Fibroblast of mammary gland (primary cell): ENCODE measurements at regions not wholly inside any gene's neighbourhood (a gene's known extent, or its start where the extent isn't known, plus 50 kb on each side); places are given as distances from the start of the nearest gene placed in this dataset.

ENCODE experiments used
- DNase-seq: peaks from one replicate; pipeline ENCODE4 v3.0.0-alpha.2; 2010; ENCODE audit warnings: low read depth
- H3K4me3 ChIP-seq: 2 replicates; pipeline ENCODE4 v1.5.1; 2011; ENCODE audit warnings: low read depth, mild to moderate bottlenecking, low read length, moderate library complexity; ENCODE audit not compliant: control insufficient read depth
- TF ChIP-seq, protein P1 (sequence below): conservative IDR thresholded peaks from 2 replicates; pipeline ENCODE4 v1.5.1; 2011; ENCODE audit warnings: low read depth, low read length, inconsistent platforms; ENCODE audit not compliant: control insufficient read depth, insufficient read depth

DNA sequence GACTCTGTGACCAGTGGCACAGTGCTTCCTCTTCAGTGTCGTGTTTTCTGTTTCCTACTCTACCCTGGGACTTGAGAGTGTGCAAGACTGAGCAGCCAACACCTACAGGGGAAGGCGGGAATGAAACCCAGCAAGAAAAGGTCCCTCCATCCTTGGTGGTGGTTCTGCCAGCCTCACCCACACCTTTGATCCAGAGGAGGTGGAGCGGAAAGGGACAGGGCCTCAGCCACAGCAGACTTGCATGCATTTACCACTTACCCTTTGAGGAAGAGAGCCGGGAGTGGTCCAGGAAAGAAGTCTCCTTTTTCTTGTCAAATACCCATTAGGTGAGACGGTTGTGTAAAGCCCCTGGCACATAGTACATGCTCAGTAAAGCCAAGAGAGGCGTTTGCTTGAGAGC is 164.8 kb upstream of the ZNF536 start:
- H3K4me3 ChIP-seq: no peak overlapping the region
- no peak for DNase-seq
- TF ChIP-seq, protein P1, sequence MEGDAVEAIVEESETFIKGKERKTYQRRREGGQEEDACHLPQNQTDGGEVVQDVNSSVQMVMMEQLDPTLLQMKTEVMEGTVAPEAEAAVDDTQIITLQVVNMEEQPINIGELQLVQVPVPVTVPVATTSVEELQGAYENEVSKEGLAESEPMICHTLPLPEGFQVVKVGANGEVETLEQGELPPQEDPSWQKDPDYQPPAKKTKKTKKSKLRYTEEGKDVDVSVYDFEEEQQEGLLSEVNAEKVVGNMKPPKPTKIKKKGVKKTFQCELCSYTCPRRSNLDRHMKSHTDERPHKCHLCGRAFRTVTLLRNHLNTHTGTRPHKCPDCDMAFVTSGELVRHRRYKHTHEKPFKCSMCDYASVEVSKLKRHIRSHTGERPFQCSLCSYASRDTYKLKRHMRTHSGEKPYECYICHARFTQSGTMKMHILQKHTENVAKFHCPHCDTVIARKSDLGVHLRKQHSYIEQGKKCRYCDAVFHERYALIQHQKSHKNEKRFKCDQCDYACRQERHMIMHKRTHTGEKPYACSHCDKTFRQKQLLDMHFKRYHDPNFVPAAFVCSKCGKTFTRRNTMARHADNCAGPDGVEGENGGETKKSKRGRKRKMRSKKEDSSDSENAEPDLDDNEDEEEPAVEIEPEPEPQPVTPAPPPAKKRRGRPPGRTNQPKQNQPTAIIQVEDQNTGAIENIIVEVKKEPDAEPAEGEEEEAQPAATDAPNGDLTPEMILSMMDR: no peak

DNA sequence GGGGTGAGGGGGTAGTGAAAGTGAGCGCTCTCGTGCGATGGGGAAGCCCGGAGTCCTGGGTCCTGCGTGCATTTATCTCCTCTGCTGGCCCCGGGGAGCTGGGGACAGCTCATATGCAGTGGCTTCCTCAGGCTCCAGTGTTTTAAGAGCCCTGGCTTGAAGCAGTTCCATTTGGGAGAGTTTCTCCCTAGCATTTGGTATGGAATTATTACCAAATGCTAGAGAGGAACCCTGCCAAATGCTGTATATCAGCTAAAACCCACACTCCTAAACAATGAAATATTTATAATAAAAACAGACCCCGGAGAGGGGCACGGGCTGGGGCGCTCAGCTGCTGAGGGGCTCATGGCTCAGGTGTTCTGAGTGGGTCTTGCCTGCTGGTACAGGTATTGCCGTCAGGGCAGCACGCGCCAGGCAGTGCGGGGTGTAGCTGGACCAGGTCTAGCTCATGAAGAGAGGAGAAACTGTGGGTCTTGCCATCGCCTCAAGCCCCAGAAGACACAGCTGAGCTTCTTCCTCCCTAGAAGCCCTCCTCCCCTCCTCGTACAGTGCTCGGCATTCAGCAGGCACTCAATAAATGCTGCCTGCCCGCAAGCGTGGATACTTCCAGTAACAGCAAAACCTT is 163.6 kb upstream of the ZNF536 start:
- TF ChIP-seq, protein P1: no peak
- DNase-seq: no peak
- H3K4me3 ChIP-seq: no peak overlapping the region

DNA sequence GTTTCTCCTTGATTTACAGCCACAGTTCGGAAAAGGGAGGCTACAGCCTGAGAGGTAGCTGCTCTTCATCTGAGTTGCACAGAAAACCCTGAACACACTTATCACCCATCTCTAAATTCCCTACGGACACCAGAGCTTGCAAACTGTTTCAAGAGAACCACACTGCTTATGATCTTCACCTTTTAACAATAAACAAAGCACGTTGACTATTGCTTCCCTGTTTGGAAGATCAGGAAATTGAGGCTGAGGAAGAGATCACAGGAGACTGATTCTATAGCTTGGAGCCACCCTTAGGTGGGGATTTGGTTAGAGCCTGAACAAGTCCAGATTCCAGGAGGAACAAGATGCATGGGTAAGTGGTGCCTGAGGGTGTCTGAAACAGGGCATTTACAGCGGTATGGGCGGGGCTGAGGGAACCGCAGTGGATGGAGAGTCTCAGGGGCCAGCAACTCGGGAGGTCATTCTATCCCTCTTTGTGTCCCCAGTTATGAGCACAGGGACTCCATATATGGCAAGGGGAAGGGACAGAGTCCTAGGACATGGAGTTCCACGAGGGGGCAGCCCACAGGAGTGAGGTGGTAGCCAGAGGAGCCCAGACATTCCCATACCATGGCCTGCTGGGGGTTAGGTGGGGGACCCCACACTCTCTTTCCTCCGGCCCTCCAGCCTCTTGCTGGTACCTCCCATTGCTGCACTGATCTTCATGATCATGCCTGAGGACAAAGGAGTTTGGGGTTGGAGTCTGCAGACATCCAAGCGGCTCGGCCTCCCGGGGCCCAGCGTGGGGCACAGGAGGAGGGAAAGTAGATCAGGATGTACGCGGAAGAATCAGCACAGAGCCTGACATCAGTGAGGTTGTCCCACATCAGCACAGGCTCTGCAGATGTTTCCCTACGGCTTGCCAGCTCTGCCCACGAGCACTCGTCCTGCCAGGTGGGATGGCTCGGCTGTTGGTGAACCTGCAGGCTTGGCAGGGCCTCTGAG is 162.3 kb upstream of the ZNF536 start:
- TF ChIP-seq, protein P1: no peak
- DNase-seq: no peak
- H3K4me3 ChIP-seq: no peak overlapping the region

DNA sequence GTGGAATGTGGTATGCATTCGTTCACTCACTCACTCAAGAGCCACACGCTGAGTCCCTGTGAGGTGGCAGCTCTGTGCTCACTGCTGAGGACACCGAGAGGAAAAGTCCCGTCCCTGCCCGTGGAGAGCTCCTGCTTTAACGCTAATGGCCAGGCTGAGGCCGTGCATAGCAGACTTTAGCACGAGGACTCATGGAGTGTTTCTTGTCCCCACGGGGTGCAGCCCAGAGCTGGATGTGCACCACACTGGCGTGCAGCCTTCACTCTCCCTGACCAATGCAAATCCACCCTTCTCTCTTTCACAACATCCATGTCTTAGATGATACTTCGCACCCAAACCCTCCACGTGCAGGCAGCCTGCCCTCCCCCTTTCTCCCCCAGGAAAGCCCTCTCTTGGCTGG is 159.6 kb upstream of the ZNF536 start:
- TF ChIP-seq, protein P1: no peak
- no peak overlapping the region for H3K4me3 ChIP-seq
- no peak for DNase-seq

DNA sequence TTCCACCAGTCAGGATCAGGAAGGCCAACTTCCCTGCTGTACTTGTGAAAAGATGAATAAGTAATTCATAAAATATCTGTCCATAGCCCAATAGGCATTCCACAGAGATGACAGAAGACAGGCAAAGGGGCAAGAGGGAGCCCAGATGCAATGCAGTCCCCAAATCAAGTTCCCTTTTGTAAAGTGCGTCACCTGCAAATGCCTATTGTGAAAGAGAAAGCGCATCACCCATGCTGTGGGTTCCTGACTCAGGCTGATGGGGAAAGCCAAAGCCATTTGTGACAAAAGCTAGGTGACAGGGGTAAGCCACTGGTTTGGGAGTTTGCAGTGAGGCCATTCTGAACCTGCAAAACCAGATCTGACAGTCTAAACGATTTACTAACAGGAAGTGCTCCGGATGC is 157.5 kb upstream of the ZNF536 start:
- TF ChIP-seq, protein P1: no peak
- DNase-seq: no peak
- no peak overlapping the region for H3K4me3 ChIP-seq

DNA sequence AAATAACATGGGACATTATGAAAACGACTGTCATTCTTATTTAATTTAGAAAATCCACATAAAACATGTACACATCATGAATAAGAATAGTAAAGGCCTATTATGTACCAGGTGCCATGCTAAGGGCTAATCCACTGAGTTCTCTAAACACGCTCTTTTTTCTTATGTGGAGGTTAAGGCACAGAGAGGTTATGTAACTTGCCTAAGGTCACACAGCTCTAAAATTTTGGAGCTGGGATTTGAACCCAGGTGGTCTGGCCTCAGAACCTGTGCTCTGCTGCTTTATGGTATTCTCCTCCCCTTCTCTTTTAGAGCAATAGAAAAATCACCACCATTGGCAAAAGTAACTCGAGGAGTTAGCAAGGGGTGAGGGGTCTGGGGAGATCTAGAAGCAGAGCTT is 156.9 kb upstream of the ZNF536 start:
- H3K4me3 ChIP-seq: no peak overlapping the region
- TF ChIP-seq, protein P1: no peak
- DNase-seq: no peak
